H1 (cell line): ENCODE measurements at regions not wholly inside any gene's neighbourhood (a gene's known extent, or its start where the extent isn't known, plus 50 kb on each side); places are given as distances from the start of the nearest gene placed in this dataset.
A peak's percentile ranks its signal among the peaks of the same experiment; 100 is the strongest.

Experiments used
- CTCF ChIA-PET: fragments of 300-600 bp; sonication (Branson Sonifier 250); formaldehyde crosslinking; loops from one replicate; lab custom pipeline; 2021; ENCODE audit not compliant: partially characterized antibody; lab: Charles Lee
- POLR2A ChIA-PET: fragments of 300-600 bp; sonication (Branson Sonifier 250); formaldehyde crosslinking; loops from one replicate; lab custom pipeline; 2021; ENCODE audit warnings: inconsistent platforms; ENCODE audit not compliant: partially characterized antibody; lab: Charles Lee
- DNase-seq, 2 experiments: peaks; one replicate each; pipeline versions ENCODE4 v3.0.0 to v3.0.0-alpha.2; 2010 to 2022; ENCODE audit warnings: low spot score in 2 of 2, low read depth in 1 of 2, mixed read lengths in 1 of 2
- FAIRE-seq: peaks from 2 replicates; lab custom pipeline; 2011; peaks lifted over from hg19 to GRCh38; lab: Jason Lieb, UNC
- H2AFZ ChIP-seq: 2 replicates; pipeline ENCODE4 v1.8.1; 2012; ENCODE audit warnings: low read length, inconsistent platforms
- H2AK5ac ChIP-seq: 2 replicates; pipeline ENCODE4 v1.6.1; 2013; ENCODE audit warnings: low read depth, low read length
- H2BK120ac ChIP-seq: replicated peaks from 2 replicates; pipeline ENCODE3; 2013; ENCODE audit warnings: low read depth, low read length, inconsistent platforms
- H2BK12ac ChIP-seq: 2 replicates; pipeline ENCODE4 v1.6.1; 2013; ENCODE audit warnings: low read depth, low read length
- H2BK15ac ChIP-seq: 2 replicates; pipeline ENCODE4 v1.6.1; 2013; ENCODE audit warnings: low read length
- H2BK20ac ChIP-seq: 2 replicates; pipeline ENCODE4 v1.6.1; 2013; ENCODE audit warnings: low read length
- H2BK5ac ChIP-seq: 2 replicates; pipeline ENCODE4 v1.6.1; 2013; ENCODE audit warnings: low read depth, low read length
- H3K14ac ChIP-seq: 2 replicates; pipeline ENCODE4 v1.6.1; 2013; ENCODE audit warnings: inconsistent platforms; ENCODE audit not compliant: insufficient read length
- H3K18ac ChIP-seq: 2 replicates; pipeline ENCODE4 v1.6.1; 2013; ENCODE audit warnings: low read length; ENCODE audit errors: extremely low read depth
- H3K23ac ChIP-seq: 2 replicates; pipeline ENCODE4 v1.6.1; 2013; ENCODE audit warnings: inconsistent platforms; ENCODE audit not compliant: insufficient read length
- H3K23me2 ChIP-seq: 2 replicates; pipeline ENCODE4 v1.6.1; 2013; ENCODE audit warnings: low read depth, low read length
- H3K27ac ChIP-seq: 2 replicates; pipeline ENCODE4 v1.6.1; 2011; ENCODE audit warnings: low read depth, low read length, inconsistent platforms
- H3K27me3 ChIP-seq, 4 experiments: replicated peaks in 1 of 4; 1 replicate in 1 of 4; 2 replicates in 3 of 4; pipeline versions ENCODE4 v1.6.1 to v1.8.1; 2011 to 2013; ENCODE audit warnings: low read length in 3 of 4, mild to moderate bottlenecking in 3 of 4, inconsistent platforms in 2 of 4, mixed read lengths in 2 of 4, moderate library complexity in 1 of 4; ENCODE audit not compliant: control insufficient read depth in 3 of 4, insufficient read depth in 3 of 4; ENCODE audit errors: extremely low read depth in 1 of 4
- H3K36me3 ChIP-seq, 4 experiments: 2 replicates each; pipeline versions ENCODE4 v1.6.1 to v1.8.1; 2011 to 2013; ENCODE audit warnings: mild to moderate bottlenecking in 4 of 4, low read length in 3 of 4, moderate library complexity in 2 of 4, control low read depth in 1 of 4, inconsistent platforms in 1 of 4; ENCODE audit not compliant: insufficient read depth in 4 of 4, control insufficient read depth in 2 of 4
- H3K4ac ChIP-seq: replicated peaks from 2 replicates; pipeline ENCODE3; 2013; ENCODE audit warnings: low read length, low read depth, mixed read lengths, inconsistent platforms; ENCODE audit not compliant: insufficient read length
- H3K4me1 ChIP-seq, 4 experiments: replicated peaks in 1 of 4; 1 replicate in 1 of 4; 2 replicates in 3 of 4; pipeline versions ENCODE4 v1.6.1 to v1.8.1; 2011 to 2013; ENCODE audit warnings: low read length in 3 of 4, inconsistent platforms in 2 of 4, mixed read lengths in 1 of 4; ENCODE audit not compliant: insufficient read depth in 4 of 4, control insufficient read depth in 3 of 4
- H3K4me2 ChIP-seq, 2 experiments: 2 replicates each; pipeline versions ENCODE4 v1.6.1 to v1.8.1; 2011 to 2013; ENCODE audit warnings: low read depth in 2 of 2, low read length in 2 of 2, control low read depth in 1 of 2, inconsistent platforms in 1 of 2, mild to moderate bottlenecking in 1 of 2; ENCODE audit not compliant: insufficient read depth in 1 of 2
- H3K4me3 ChIP-seq, 4 experiments: fragments of 200-600, 300-600 bp in 1 of 4; sonication (generic), shearing (Covaris generic), sonication (Bioruptor Twin) in 1 of 4; 2 replicates each; pipeline versions ENCODE4 v1.5.1 to v1.8.1; 2011 to 2016; ENCODE audit warnings: low read length in 4 of 4, low read depth in 3 of 4, control low read depth in 2 of 4, inconsistent platforms in 2 of 4, mild to moderate bottlenecking in 2 of 4, mixed read lengths in 1 of 4, moderate library complexity in 1 of 4; ENCODE audit not compliant: insufficient read depth in 2 of 4; ENCODE audit errors: extremely low read depth in 1 of 4
- H3K56ac ChIP-seq: replicated peaks from 2 replicates; pipeline ENCODE3; 2013; ENCODE audit warnings: low read depth, mild to moderate bottlenecking, mixed read lengths, low read length, inconsistent platforms; ENCODE audit not compliant: insufficient read length
- H3K79me1 ChIP-seq: 2 replicates; pipeline ENCODE4 v1.6.1; 2013; ENCODE audit warnings: low read depth, low read length, control low read depth
- H3K79me2 ChIP-seq, 2 experiments: 2 replicates each; pipeline versions ENCODE4 v1.6.1 to v1.8.1; 2012 to 2013; ENCODE audit warnings: low read length in 2 of 2, mild to moderate bottlenecking in 2 of 2, inconsistent platforms in 1 of 2; ENCODE audit not compliant: insufficient read depth in 2 of 2, control insufficient read depth in 1 of 2
- H3K9ac ChIP-seq, 4 experiments: replicated peaks in 1 of 4; 1 replicate in 1 of 4; 2 replicates in 3 of 4; pipeline versions ENCODE4 v1.6.1 to v1.8.1; 2011 to 2013; ENCODE audit warnings: low read depth in 3 of 4, low read length in 3 of 4, control low read depth in 2 of 4, mild to moderate bottlenecking in 2 of 4, moderate library complexity in 2 of 4, inconsistent platforms in 1 of 4; ENCODE audit errors: extremely low read depth in 1 of 4
- H3K9me3 ChIP-seq, 2 experiments: 2 replicates each; pipeline versions ENCODE4 v1.6.1 to v1.8.1; 2012 to 2013; ENCODE audit warnings: mild to moderate bottlenecking in 2 of 2, moderate library complexity in 2 of 2, control low read depth in 1 of 2, inconsistent platforms in 1 of 2, low read depth in 1 of 2, low read length in 1 of 2, mixed read lengths in 1 of 2; ENCODE audit not compliant: insufficient read depth in 2 of 2
- H4K20me1 ChIP-seq, 2 experiments: replicated peaks in 1 of 2; 2 replicates each; pipeline versions ENCODE3 to v1.8.1; 2011 to 2013; ENCODE audit warnings: inconsistent platforms in 2 of 2, low read length in 2 of 2, mild to moderate bottlenecking in 1 of 2; ENCODE audit not compliant: insufficient read depth in 2 of 2, control insufficient read depth in 1 of 2
- H4K5ac ChIP-seq: 2 replicates; pipeline ENCODE4 v1.6.1; 2013; ENCODE audit warnings: low read length, low read depth, mixed read lengths, inconsistent platforms; ENCODE audit not compliant: insufficient read length
- H4K8ac ChIP-seq: 2 replicates; pipeline ENCODE4 v1.8.0; 2013; ENCODE audit warnings: mild to moderate bottlenecking, moderate library complexity, low read length, inconsistent platforms; ENCODE audit not compliant: insufficient read depth; ENCODE audit errors: extremely low read depth
- H4K91ac ChIP-seq: replicated peaks from 2 replicates; pipeline ENCODE3; 2013; ENCODE audit warnings: low read length, mixed read lengths, inconsistent platforms; ENCODE audit not compliant: insufficient read length
- CBX8 ChIP-seq: fragments of 300-800, 300-1000 bp; sonication (generic); IDR thresholded peaks from 2 replicates; pipeline ENCODE4 v1.7.1; 2016; ENCODE audit warnings: low read depth, low read length, borderline replicate concordance
- CTCF ChIP-seq, 3 experiments: IDR thresholded peaks; 1 replicate in 2 of 3; 2 replicates in 1 of 3; pipeline versions ENCODE4 v1.5.1 to v1.6.1; 2011; ENCODE audit warnings: low read length in 3 of 3, mild to moderate bottlenecking in 3 of 3, inconsistent platforms in 2 of 3, low read depth in 1 of 3, moderate library complexity in 1 of 3; ENCODE audit not compliant: insufficient read depth in 1 of 3; ENCODE audit errors: control extremely low read depth in 1 of 3
- RAD21 ChIP-seq, 2 experiments: IDR thresholded peaks in 1 of 2; conservative IDR thresholded peaks in 1 of 2; 2 replicates each; pipeline ENCODE4 v1.6.1; 2011; ENCODE audit warnings: low read depth in 2 of 2, low read length in 2 of 2, improper control_type of control experiment in 1 of 2, inconsistent platforms in 1 of 2, mild to moderate bottlenecking in 1 of 2, moderate library complexity in 1 of 2
- WGBS, 2 experiments: shearing (Covaris generic) in 1 of 2; methylation state at CpG; one replicate each; pipeline versions ENCODE4 v1.1.6 to v1.1.7; 2013 to 2015; ENCODE audit warnings: low lambda C conversion rate in 2 of 2, mixed read lengths in 2 of 2, inconsistent platforms in 1 of 2, low coverage in 1 of 2, missing lambda C conversion rate in 1 of 2; ENCODE audit not compliant: insufficient replicate concordance in 2 of 2, insufficient coverage in 1 of 2, insufficient read length in 1 of 2; ENCODE audit errors: extremely low coverage in 1 of 2, missing lambda C conversion rate in 1 of 2; 5-methylcytosine and 5-hydroxymethylcytosine counted together

DNA sequence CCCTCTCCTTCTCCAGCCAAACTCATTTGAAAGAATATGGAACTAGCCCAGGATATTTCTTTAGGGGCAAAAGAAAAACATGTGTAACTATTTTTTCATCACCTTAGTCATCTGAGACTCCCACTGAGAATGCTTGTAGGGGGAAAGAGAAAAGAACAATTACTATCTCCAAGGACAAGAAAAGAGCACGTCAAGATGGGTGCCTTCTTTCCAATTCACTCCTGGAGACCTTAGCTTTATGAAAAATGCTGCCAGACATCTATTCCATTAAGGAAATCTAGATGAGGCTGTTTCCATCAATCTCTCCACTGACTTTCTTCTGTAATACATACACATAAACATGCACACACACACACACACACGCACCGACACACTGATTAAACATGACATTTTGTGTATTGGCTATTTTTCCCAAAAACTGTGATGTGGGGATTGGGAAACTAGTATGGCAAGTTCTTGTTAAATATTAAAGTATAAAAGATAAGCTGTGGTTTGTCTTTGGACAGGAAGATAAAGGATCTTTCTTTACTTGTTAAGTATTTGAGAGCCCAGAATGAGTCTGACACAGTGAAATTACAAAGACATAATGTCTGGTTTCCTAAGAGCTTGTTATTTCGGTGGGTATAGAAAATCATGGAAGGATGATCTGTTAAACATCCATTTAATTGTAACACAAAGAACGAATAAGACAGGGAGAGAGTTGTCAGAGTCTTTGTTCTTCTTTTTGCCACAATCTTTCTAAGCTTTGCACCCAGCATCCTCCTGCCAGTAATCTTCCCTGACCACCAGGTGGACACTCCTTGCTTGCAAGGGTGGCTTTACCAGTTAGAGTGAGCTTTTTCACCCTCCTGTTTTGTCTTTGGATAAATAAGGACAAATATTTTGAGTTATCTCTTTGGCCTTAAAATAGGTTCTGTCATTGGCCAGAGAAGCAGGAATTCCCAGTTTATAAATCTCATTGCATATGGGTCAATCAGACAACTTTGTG is 177.3 kb upstream of the TMEM72 start:
- no peak overlapping the region for H3K23ac ChIP-seq
- H2BK20ac ChIP-seq: no peak overlapping the region
- peaks cover 0 to 2% (median 0%) of the 10 kb centered on the region in 4 experiments; a peak in 1 of 7 replicates for H3K4me1 ChIP-seq
- no peak overlapping the region for H3K4me3 ChIP-seq
- CTCF ChIA-PET: interaction anchor here (0.7 to 3.1 kb wide), 21 partner anchors 9 to 336 kb away, joined by 3 to 20 read pairs (median 4); no protein-coding TSS in a partner anchor
- H3K9me3 ChIP-seq: no peaks in the 10 kb centered on the region
- DNase-seq (no peak), FAIRE-seq (peak; percentile 79)
- H3K14ac ChIP-seq: no peak overlapping the region
- H4K91ac ChIP-seq: no peak overlapping the region
- 0 out of 2 replicates have a peak, but pooled peaks cover 3% of the 10 kb centered on the region for H3K23me2 ChIP-seq
- no peak overlapping the region for H2AK5ac ChIP-seq
- no peak overlapping the region for H2BK15ac ChIP-seq
- no peaks in the 10 kb centered on the region for H3K79me1 ChIP-seq
- no peak overlapping the region for H3K9ac ChIP-seq
- no peak overlapping the region for H3K56ac ChIP-seq
- no peak overlapping the region for H3K4ac ChIP-seq
- 90% methylated on average over 5 of the region's 5 CpGs; no CpG with 5 or more reads in 1 of the 2 experiments for WGBS, 2 experiments
- no peak overlapping the region for H2BK12ac ChIP-seq
- no peaks in the 10 kb centered on the region for H3K27me3 ChIP-seq
- no peak overlapping the region for H3K4me2 ChIP-seq
- H2BK120ac ChIP-seq: no peak overlapping the region
- no peak overlapping the region for H3K18ac ChIP-seq
- H2BK5ac ChIP-seq: no peak overlapping the region
- no peak overlapping the region for H3K27ac ChIP-seq
- no peak overlapping the region for H4K8ac ChIP-seq
- no peaks in the 10 kb centered on the region for H3K36me3 ChIP-seq
- no peak overlapping the region for H2AFZ ChIP-seq
- TF ChIP-seq CBX8: no peak
- TF ChIP-seq CTCF (IDR thresholded peaks at IDR 0.05; ENCODE audit: control extremely low read depth in 1 of 3, insufficient read depth in 1 of 3, low read depth in 1 of 3, low read length in 3 of 3): peak; percentile 39 to 58 (median 52)
- peak; percentile 33 to 60 for TF ChIP-seq RAD21 (IDR thresholded peaks at IDR 0.05 in 1 of 2, conservative IDR thresholded peaks at IDR 0.05 in 1 of 2; ENCODE audit: low read depth in 2 of 2, low read length in 2 of 2)
- no peaks in the 10 kb centered on the region for H4K20me1 ChIP-seq
- POLR2A ChIA-PET: no interaction called here
- H3K79me2 ChIP-seq: no peaks in the 10 kb centered on the region
- no peak overlapping the region for H4K5ac ChIP-seq
